AG10803 (cell line): ENCODE measurements at regions not wholly inside any gene's neighbourhood (a gene's known extent, or its start where the extent isn't known, plus 50 kb on each side); places are given as distances from the start of the nearest gene placed in this dataset.

Experiments
- DNase-seq: peaks from one replicate; pipeline ENCODE4 v3.0.0; 2010; ENCODE audit warnings: low read depth
- H3K4me3 ChIP-seq: 2 replicates; pipeline ENCODE4 v1.5.1; 2011; ENCODE audit warnings: mild to moderate bottlenecking, low read length, control low read depth
- TF ChIP-seq, protein P1 (sequence below): conservative IDR thresholded peaks from 2 replicates; pipeline ENCODE4 v1.5.1; 2011; ENCODE audit warnings: mild to moderate bottlenecking, low read length, control low read depth, inconsistent platforms

DNA sequence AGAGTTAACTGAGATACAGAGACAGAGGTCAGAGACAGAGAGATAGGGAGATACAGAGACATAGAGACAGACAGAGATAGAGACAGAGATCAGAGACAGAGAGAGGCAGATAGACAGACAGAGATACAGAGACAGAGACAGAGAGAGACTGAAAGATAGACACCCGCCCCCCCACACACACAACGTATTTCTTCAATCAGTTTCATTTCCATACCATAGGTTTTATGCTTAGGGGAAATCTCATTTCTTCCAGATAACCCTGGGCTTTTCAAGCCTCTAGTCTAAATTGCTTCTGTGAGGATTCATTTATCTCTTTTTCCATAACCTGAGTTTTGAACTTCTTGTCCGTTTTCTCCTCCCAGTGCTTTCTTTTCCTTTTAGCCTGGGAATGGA, 94.6 kb downstream of the CD8B2 start:
- H3K4me3 ChIP-seq: peak overlapping the region; percentile 55
- DNase-seq: no peak
- TF ChIP-seq, protein P1, sequence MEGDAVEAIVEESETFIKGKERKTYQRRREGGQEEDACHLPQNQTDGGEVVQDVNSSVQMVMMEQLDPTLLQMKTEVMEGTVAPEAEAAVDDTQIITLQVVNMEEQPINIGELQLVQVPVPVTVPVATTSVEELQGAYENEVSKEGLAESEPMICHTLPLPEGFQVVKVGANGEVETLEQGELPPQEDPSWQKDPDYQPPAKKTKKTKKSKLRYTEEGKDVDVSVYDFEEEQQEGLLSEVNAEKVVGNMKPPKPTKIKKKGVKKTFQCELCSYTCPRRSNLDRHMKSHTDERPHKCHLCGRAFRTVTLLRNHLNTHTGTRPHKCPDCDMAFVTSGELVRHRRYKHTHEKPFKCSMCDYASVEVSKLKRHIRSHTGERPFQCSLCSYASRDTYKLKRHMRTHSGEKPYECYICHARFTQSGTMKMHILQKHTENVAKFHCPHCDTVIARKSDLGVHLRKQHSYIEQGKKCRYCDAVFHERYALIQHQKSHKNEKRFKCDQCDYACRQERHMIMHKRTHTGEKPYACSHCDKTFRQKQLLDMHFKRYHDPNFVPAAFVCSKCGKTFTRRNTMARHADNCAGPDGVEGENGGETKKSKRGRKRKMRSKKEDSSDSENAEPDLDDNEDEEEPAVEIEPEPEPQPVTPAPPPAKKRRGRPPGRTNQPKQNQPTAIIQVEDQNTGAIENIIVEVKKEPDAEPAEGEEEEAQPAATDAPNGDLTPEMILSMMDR: no peak

- peak; percentile 78 for DNase-seq
- TF ChIP-seq, protein P1: peak; percentile 96
- H3K4me3 ChIP-seq: peak overlapping the region; percentile 55
Observed at GRCh38 chr2:106582148-106583143, 95.3 kb downstream of the CD8B2 start.

GRCh38 chr2:106584304-106584954, 97.3 kb downstream of the CD8B2 start:
- no peak for DNase-seq
- TF ChIP-seq, protein P1: no peak
- no peak overlapping the region for H3K4me3 ChIP-seq

- no peak overlapping the region for H3K4me3 ChIP-seq
- DNase-seq: no peak
- TF ChIP-seq, protein P1: peak; percentile 43
Observed at GRCh38 chr2:106596844-106597243, 109.7 kb downstream of the CD8B2 start.

GRCh38 chr2:106599540-106599939, 112.4 kb downstream of the CD8B2 start:
- TF ChIP-seq, protein P1: no peak
- H3K4me3 ChIP-seq: no peak overlapping the region
- no peak for DNase-seq

- no peak for DNase-seq
- TF ChIP-seq, protein P1: no peak
- no peak overlapping the region for H3K4me3 ChIP-seq
Observed at GRCh38 chr2:106602042-106602441, 114.9 kb downstream of the CD8B2 start.
